Hepatocyte (in vitro differentiated cells): ENCODE measurements at regions not wholly inside any gene's neighbourhood (a gene's known extent, or its start where the extent isn't known, plus 50 kb on each side); places are given as distances from the start of the nearest gene placed in this dataset.
A peak's percentile ranks its signal among the peaks of the same experiment; 100 is the strongest.

ENCODE experiments used
- DNase-seq: peaks from one replicate; pipeline ENCODE4 v3.0.0-alpha.2; 2016; ENCODE audit warnings: low spot score
- H2AFZ ChIP-seq: fragments of 200-600 bp; sonication (generic); 2 replicates; pipeline ENCODE4 v1.6.0; 2016; ENCODE audit warnings: antibody characterized with exemption, mild to moderate bottlenecking
- H3K27ac ChIP-seq: fragments of 200-600 bp; sonication (generic); 2 replicates; pipeline ENCODE4 v1.5.1; 2016; ENCODE audit warnings: mild to moderate bottlenecking
- H3K27me3 ChIP-seq: fragments of 200-600 bp; sonication (generic); 2 replicates; pipeline ENCODE4 v1.6.1; 2016
- H3K36me3 ChIP-seq: fragments of 200-600 bp; sonication (generic); replicated peaks from 2 replicates; pipeline ENCODE4 v1.5.1; 2016; ENCODE audit warnings: low read depth; ENCODE audit not compliant: insufficient read depth
- H3K4me1 ChIP-seq: fragments of 200-600 bp; sonication (generic); 2 replicates; pipeline ENCODE4 v1.5.1; 2016; ENCODE audit warnings: mild to moderate bottlenecking, moderate library complexity; ENCODE audit not compliant: insufficient read depth
- H3K4me2 ChIP-seq: fragments of 200-600 bp; sonication (generic); 2 replicates; pipeline ENCODE4 v1.6.0; 2016
- H3K4me3 ChIP-seq: fragments of 200-600 bp; sonication (generic); 2 replicates; pipeline ENCODE4 v1.5.1; 2016; ENCODE audit warnings: mild to moderate bottlenecking
- H3K79me2 ChIP-seq: fragments of 200-600 bp; sonication (generic); 2 replicates; pipeline ENCODE4 v1.6.0; 2017; ENCODE audit warnings: mild to moderate bottlenecking
- H3K9me2 ChIP-seq: fragments of 200-600 bp; sonication (generic); replicated peaks from 2 replicates; pipeline ENCODE4 v1.6.0; 2017; ENCODE audit warnings: mild to moderate bottlenecking; ENCODE audit not compliant: insufficient read depth
- H3K9me3 ChIP-seq: fragments of 200-600 bp; sonication (generic); 2 replicates; pipeline ENCODE4 v1.5.1; 2016; ENCODE audit warnings: low read depth, mild to moderate bottlenecking
- H4K20me1 ChIP-seq: fragments of 200-600 bp; sonication (generic); 2 replicates; pipeline ENCODE4 v1.6.0; 2016; ENCODE audit warnings: mild to moderate bottlenecking; ENCODE audit not compliant: insufficient read depth, poor library complexity, severe bottlenecking
- EZH2 ChIP-seq: fragments of 200-600 bp; sonication (generic); IDR thresholded peaks from 2 replicates; pipeline ENCODE4 v1.6.1; 2016; ENCODE audit warnings: antibody characterized with exemption, mild to moderate bottlenecking, borderline replicate concordance
- EZH2phosphoT487 ChIP-seq: fragments of 200-600 bp; sonication (generic); IDR thresholded peaks from one replicate; pipeline ENCODE4 v1.6.1; 2018; ENCODE audit warnings: antibody characterized with exemption, mild to moderate bottlenecking, low read depth, moderate library complexity; ENCODE audit not compliant: unreplicated experiment, severe bottlenecking
- WGBS: methylation state at CpG from one replicate; pipeline ENCODE4 v1.1.6; 2016; ENCODE audit warnings: low lambda C conversion rate; ENCODE audit errors: missing lambda C conversion rate; 5-methylcytosine and 5-hydroxymethylcytosine counted together
- TF ChIP-seq, protein P1 (sequence below): fragments of 200-600 bp; sonication (generic); IDR thresholded peaks from 2 replicates; pipeline ENCODE4 v1.5.1; 2016; ENCODE audit warnings: antibody characterized with exemption, mild to moderate bottlenecking; ENCODE audit not compliant: poor library complexity

DNA sequence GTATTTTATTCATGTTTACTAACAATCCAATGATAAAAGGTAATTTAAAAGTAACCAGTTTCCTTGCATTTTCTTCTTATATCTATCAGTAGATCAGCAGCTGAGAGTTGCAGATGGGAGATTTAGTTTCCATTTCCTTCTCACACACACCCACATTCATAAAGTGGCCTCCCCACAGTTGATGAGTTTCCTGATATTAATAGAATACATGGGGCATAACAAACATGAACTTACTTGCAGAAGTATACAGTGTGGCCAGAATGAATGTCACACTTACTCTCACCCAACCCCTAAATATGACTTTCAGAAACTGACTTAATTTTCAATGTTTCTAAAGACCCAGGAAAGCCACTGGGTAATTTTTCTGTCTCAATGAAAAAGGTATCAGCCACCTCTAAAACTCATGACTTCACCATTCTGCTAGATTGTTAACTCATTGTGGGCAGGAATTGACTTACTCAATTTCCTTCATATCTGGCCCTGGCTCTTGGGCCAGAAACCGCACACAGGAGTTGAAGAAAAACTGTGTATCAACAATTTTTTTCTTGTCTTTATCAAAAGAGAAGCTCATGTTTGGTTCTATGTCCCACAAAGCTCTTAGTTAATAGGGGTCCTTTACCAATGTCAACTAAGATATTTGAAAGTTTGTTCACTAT is 63.5 kb upstream of the OSMR start:
- H4K20me1 ChIP-seq: no peaks in the 10 kb centered on the region
- H3K27me3 ChIP-seq: no peaks in the 10 kb centered on the region
- H3K9me3 ChIP-seq: no peaks in the 10 kb centered on the region
- no peaks in the 10 kb centered on the region for H3K79me2 ChIP-seq
- no peak overlapping the region for H2AFZ ChIP-seq
- no peak overlapping the region for H3K4me2 ChIP-seq
- no peak for DNase-seq
- H3K4me1 ChIP-seq: peaks cover 6% of the 10 kb centered on the region
- no peaks in the 10 kb centered on the region for H3K9me2 ChIP-seq
- WGBS: 91% methylated on average over 1 of the region's 1 CpG
- H3K36me3 ChIP-seq: no peaks in the 10 kb centered on the region
- TF ChIP-seq EZH2: no peak
- TF ChIP-seq EZH2phosphoT487: no peak
- TF ChIP-seq, protein P1, sequence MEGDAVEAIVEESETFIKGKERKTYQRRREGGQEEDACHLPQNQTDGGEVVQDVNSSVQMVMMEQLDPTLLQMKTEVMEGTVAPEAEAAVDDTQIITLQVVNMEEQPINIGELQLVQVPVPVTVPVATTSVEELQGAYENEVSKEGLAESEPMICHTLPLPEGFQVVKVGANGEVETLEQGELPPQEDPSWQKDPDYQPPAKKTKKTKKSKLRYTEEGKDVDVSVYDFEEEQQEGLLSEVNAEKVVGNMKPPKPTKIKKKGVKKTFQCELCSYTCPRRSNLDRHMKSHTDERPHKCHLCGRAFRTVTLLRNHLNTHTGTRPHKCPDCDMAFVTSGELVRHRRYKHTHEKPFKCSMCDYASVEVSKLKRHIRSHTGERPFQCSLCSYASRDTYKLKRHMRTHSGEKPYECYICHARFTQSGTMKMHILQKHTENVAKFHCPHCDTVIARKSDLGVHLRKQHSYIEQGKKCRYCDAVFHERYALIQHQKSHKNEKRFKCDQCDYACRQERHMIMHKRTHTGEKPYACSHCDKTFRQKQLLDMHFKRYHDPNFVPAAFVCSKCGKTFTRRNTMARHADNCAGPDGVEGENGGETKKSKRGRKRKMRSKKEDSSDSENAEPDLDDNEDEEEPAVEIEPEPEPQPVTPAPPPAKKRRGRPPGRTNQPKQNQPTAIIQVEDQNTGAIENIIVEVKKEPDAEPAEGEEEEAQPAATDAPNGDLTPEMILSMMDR: no peak
- peak overlapping the region; percentile 23 for H3K27ac ChIP-seq
- H3K4me3 ChIP-seq: no peak overlapping the region

DNA sequence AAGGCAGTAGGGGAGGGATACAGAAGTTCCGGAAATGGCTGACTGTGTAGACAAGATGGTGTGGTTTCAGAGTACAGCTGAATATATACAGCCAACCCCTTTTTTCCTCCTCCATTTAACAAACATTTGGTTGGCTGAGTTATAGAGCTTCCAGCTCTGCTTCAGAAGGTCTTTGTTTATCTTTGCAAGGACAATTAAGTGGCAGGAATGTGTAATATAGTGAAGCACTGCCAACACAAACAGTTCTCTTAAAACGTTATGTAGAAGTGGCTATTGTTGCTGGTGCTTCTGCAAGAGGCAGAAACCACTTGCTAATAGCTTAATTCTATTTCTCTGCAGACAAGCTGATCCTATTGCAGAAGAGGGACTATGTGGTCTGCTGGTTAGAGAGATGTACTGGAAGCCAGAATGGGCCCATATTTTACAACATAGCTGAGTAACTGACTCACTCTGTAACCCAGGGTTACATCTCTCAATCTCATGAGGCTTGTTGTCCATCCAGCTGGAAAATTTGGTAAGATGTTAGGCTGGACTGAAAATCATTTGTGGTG is 62.7 kb upstream of the OSMR start:
- H3K36me3 ChIP-seq: no peaks in the 10 kb centered on the region
- no peaks in the 10 kb centered on the region for H3K79me2 ChIP-seq
- H3K4me1 ChIP-seq: peaks cover 6% of the 10 kb centered on the region
- no peak overlapping the region for H3K4me2 ChIP-seq
- H3K9me2 ChIP-seq: no peaks in the 10 kb centered on the region
- no peak overlapping the region for H2AFZ ChIP-seq
- H3K27me3 ChIP-seq: no peaks in the 10 kb centered on the region
- no peaks in the 10 kb centered on the region for H3K9me3 ChIP-seq
- H3K27ac ChIP-seq: peak overlapping the region; percentile 23
- TF ChIP-seq EZH2phosphoT487: no peak
- TF ChIP-seq, protein P1: no peak
- H3K4me3 ChIP-seq: no peak overlapping the region
- peak; percentile 29 for DNase-seq
- H4K20me1 ChIP-seq: no peaks in the 10 kb centered on the region
- WGBS: 27% methylated on average over 2 of the region's 2 CpGs

DNA sequence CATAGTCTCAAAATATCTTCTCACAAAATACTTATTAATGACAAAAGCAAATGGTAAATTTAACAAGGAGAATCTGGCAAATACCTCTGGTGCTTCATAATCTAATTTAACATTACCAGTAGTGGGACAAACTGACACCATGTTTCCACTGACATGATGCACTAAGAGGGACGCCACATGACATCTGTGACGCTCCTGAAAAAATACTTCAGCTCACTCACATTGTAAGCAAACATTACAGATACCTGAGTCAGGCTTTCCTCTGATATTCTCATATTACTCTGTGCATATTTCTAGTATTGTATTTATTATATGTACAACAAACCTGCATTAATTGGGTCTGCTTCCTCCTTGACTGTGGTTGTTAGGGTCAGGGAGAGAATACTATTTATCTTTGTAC is 56.7 kb upstream of the OSMR start:
- H3K9me2 ChIP-seq: no peaks in the 10 kb centered on the region
- H3K4me1 ChIP-seq: no peaks in the 10 kb centered on the region
- no peaks in the 10 kb centered on the region for H3K79me2 ChIP-seq
- no peaks in the 10 kb centered on the region for H3K9me3 ChIP-seq
- no peak overlapping the region for H3K27ac ChIP-seq
- 93% methylated on average over 2 of the region's 2 CpGs for whole genome bisulfite sequencing
- TF ChIP-seq, protein P1: no peak
- TF ChIP-seq EZH2: no peak
- no peak for TF ChIP-seq EZH2phosphoT487
- no peak overlapping the region for H2AFZ ChIP-seq
- H3K36me3 ChIP-seq: no peaks in the 10 kb centered on the region
- no peak overlapping the region for H3K4me3 ChIP-seq
- H3K4me2 ChIP-seq: no peak overlapping the region
- H4K20me1 ChIP-seq: no peaks in the 10 kb centered on the region
- no peaks in the 10 kb centered on the region for H3K27me3 ChIP-seq
- no peak for DNase-seq
